Duodenal mucosa (tissue), 2 donors: ENCODE measurements at regions not wholly inside any gene's neighbourhood (a gene's known extent, or its start where the extent isn't known, plus 50 kb on each side); places are given as distances from the start of the nearest gene placed in this dataset.

Source experiments
- H3K27ac ChIP-seq: one replicate; pipeline ENCODE4 v1.7.0; 2013; ENCODE audit warnings: low read depth, low read length
- H3K27me3 ChIP-seq, 2 donors: one replicate each; pipeline ENCODE4 v1.7.0; 2013; ENCODE audit warnings: low read length in 2 of 2, control low read depth in 1 of 2; ENCODE audit not compliant: insufficient read depth in 2 of 2, control insufficient read depth in 1 of 2
- H3K36me3 ChIP-seq, 2 donors: one replicate each; pipeline ENCODE4 v1.7.0; 2013; ENCODE audit warnings: low read length in 2 of 2, control low read depth in 1 of 2; ENCODE audit not compliant: insufficient read depth in 2 of 2, control insufficient read depth in 1 of 2
- H3K4me1 ChIP-seq, 2 donors: one replicate each; pipeline ENCODE4 v1.7.0; 2013; ENCODE audit warnings: low read length in 2 of 2, control low read depth in 1 of 2; ENCODE audit not compliant: insufficient read depth in 2 of 2, control insufficient read depth in 1 of 2
- H3K4me3 ChIP-seq, 2 donors: one replicate each; pipeline ENCODE4 v1.7.0; 2013; ENCODE audit warnings: low read length in 2 of 2, low read depth in 1 of 2
- H3K9ac ChIP-seq, 2 donors: one replicate each; pipeline ENCODE4 v1.7.0; 2013; ENCODE audit warnings: low read length in 2 of 2, low read depth in 1 of 2
- H3K9me3 ChIP-seq, 2 donors: one replicate each; pipeline ENCODE4 v1.7.0; 2013; ENCODE audit warnings: low read length in 2 of 2, control low read depth in 1 of 2; ENCODE audit not compliant: control insufficient read depth in 1 of 2

GRCh38 chr20:60340232-60340631 is 382.0 kb downstream of the CDH26 start:
- H3K27me3 ChIP-seq, result peaks cover 0 to 3% of the 10 kb centered on the region in 2 donors
- H3K27ac ChIP-seq, result no peak overlapping the region
- no peak overlapping the region for H3K4me3 ChIP-seq
- no peak overlapping the region for H3K9ac ChIP-seq
- peaks cover 0 to 7% of the 10 kb centered on the region in 2 donors for H3K4me1 ChIP-seq
- no peaks in the 10 kb centered on the region for H3K9me3 ChIP-seq
- no peaks in the 10 kb centered on the region for H3K36me3 ChIP-seq

- Histone ChIP-seq H3K27me3 (peaks cover 0 to 3% of the 10 kb centered on the region in 2 donors), H3K36me3 (no peaks in the 10 kb centered on the region), H3K27ac (no peak overlapping the region), H3K4me3 (no peak overlapping the region), H3K9me3 (no peaks in the 10 kb centered on the region), H3K9ac (no peak overlapping the region), H3K4me1 (peaks cover 0 to 7% of the 10 kb centered on the region in 2 donors)
Measured at GRCh38 chr20:60341062-60341461, 382.8 kb downstream of the CDH26 start.

- Histone ChIP-seq H3K4me3 (no peak overlapping the region), H3K4me1 (peaks cover 0 to 6% of the 10 kb centered on the region in 2 donors), H3K27ac (no peak overlapping the region), H3K27me3 (peaks cover 0 to under 1% of the 10 kb centered on the region in 2 donors), H3K36me3 (no peaks in the 10 kb centered on the region), H3K9me3 (no peaks in the 10 kb centered on the region), H3K9ac (no peak overlapping the region)
Measured at GRCh38 chr20:60345106-60345505, 386.9 kb downstream of the CDH26 start.

- Histone ChIP-seq H3K27me3 (no peaks in the 10 kb centered on the region), H3K9ac (no peak overlapping the region)
Measured at GRCh38 chr20:60349418-60349817, 391.2 kb downstream of the CDH26 start.

GRCh38 chr20:60352017-60352416 is 393.8 kb downstream of the CDH26 start:
- no peaks in the 10 kb centered on the region for H3K4me1 ChIP-seq
- H3K27ac ChIP-seq, result no peak overlapping the region
- no peaks in the 10 kb centered on the region for H3K36me3 ChIP-seq
- H3K9me3 ChIP-seq, result no peaks in the 10 kb centered on the region
- no peak overlapping the region for H3K9ac ChIP-seq
- no peak overlapping the region for H3K4me3 ChIP-seq
- H3K27me3 ChIP-seq, result no peaks in the 10 kb centered on the region

More at GRCh38 chr20:60349418-60349817, 391.2 kb downstream of the CDH26 start:
- Histone ChIP-seq H3K4me1 (no peaks in the 10 kb centered on the region), H3K36me3 (no peaks in the 10 kb centered on the region), H3K9me3 (no peaks in the 10 kb centered on the region), H3K27ac (no peak overlapping the region), H3K4me3 (no peak overlapping the region)

GRCh38 chr20:60352596-60352995 is 394.4 kb downstream of the CDH26 start:
- H3K4me1 ChIP-seq, result no peaks in the 10 kb centered on the region
- no peaks in the 10 kb centered on the region for H3K36me3 ChIP-seq

GRCh38 chr20:60354024-60354580 is 395.9 kb downstream of the CDH26 start:
- Histone ChIP-seq H3K9me3 (no peaks in the 10 kb centered on the region), H3K27ac (no peak overlapping the region), H3K4me3 (no peak overlapping the region), H3K9ac (no peak overlapping the region), H3K27me3 (no peaks in the 10 kb centered on the region), H3K4me1 (no peaks in the 10 kb centered on the region), H3K36me3 (no peaks in the 10 kb centered on the region)

More at GRCh38 chr20:60352596-60352995, 394.4 kb downstream of the CDH26 start:
- H3K27ac ChIP-seq, result no peak overlapping the region
- no peak overlapping the region for H3K9ac ChIP-seq
- H3K4me3 ChIP-seq, result no peak overlapping the region
- no peaks in the 10 kb centered on the region for H3K27me3 ChIP-seq
- no peaks in the 10 kb centered on the region for H3K9me3 ChIP-seq

- Histone ChIP-seq H3K4me3 (no peak overlapping the region), H3K9me3 (no peaks in the 10 kb centered on the region), H3K27me3 (no peaks in the 10 kb centered on the region), H3K9ac (no peak overlapping the region), H3K27ac (no peak overlapping the region), H3K4me1 (no peaks in the 10 kb centered on the region), H3K36me3 (no peaks in the 10 kb centered on the region)
Measured at GRCh38 chr20:60358101-60358500, 399.9 kb downstream of the CDH26 start.

- no peaks in the 10 kb centered on the region for H3K4me1 ChIP-seq
- no peaks in the 10 kb centered on the region for H3K27me3 ChIP-seq
- no peaks in the 10 kb centered on the region for H3K9me3 ChIP-seq
- no peak overlapping the region for H3K9ac ChIP-seq
- no peak overlapping the region for H3K27ac ChIP-seq
- no peak overlapping the region for H3K4me3 ChIP-seq
- H3K36me3 ChIP-seq, result no peaks in the 10 kb centered on the region
Measured at GRCh38 chr20:60359010-60359409, 400.8 kb downstream of the CDH26 start.

GRCh38 chr20:60361761-60362395 is 403.7 kb downstream of the CDH26 start:
- Histone ChIP-seq H3K4me3 (no peak overlapping the region), H3K9me3 (no peaks in the 10 kb centered on the region), H3K36me3 (no peaks in the 10 kb centered on the region), H3K4me1 (no peaks in the 10 kb centered on the region), H3K27me3 (no peaks in the 10 kb centered on the region), H3K9ac (no peak overlapping the region), H3K27ac (no peak overlapping the region)
